ENCODE measurements at regions not wholly inside any gene's neighbourhood (a gene's known extent, or its start where the extent isn't known, plus 50 kb on each side); places are given as distances from the start of the nearest gene placed in this dataset.

DNA sequence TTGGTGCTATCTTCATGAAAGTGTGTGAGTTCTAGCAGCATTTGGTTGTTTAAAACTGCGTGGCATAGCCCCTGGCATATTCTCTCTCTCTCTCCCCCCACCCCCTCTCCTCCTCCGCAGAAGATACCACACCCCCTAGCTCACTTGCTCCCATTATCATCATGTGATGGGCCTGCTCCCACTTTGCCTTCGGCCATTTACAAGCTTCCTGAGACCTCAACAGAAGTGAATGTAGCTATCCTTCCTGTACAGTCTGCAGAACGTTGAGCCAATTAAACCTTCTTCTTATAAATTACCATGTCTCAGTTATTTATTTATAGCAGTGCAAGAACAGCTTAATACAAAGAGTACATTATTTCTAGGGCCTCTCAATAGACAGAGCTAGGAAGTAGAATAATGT lies 1032.5 kb upstream of the CADM2 start:
- TF ChIP-seq, protein P1, sequence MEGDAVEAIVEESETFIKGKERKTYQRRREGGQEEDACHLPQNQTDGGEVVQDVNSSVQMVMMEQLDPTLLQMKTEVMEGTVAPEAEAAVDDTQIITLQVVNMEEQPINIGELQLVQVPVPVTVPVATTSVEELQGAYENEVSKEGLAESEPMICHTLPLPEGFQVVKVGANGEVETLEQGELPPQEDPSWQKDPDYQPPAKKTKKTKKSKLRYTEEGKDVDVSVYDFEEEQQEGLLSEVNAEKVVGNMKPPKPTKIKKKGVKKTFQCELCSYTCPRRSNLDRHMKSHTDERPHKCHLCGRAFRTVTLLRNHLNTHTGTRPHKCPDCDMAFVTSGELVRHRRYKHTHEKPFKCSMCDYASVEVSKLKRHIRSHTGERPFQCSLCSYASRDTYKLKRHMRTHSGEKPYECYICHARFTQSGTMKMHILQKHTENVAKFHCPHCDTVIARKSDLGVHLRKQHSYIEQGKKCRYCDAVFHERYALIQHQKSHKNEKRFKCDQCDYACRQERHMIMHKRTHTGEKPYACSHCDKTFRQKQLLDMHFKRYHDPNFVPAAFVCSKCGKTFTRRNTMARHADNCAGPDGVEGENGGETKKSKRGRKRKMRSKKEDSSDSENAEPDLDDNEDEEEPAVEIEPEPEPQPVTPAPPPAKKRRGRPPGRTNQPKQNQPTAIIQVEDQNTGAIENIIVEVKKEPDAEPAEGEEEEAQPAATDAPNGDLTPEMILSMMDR (conservative IDR thresholded peaks at IDR 0.05): no peak
- TF ChIP-seq ZFX (IDR thresholded peaks at IDR 0.05): no peak
